Mesenchymal stem cell (in vitro differentiated cells and primary cell): ENCODE measurements at regions not wholly inside any gene's neighbourhood (a gene's known extent, or its start where the extent isn't known, plus 50 kb on each side); places are given as distances from the start of the nearest gene placed in this dataset.
"Not testable (repeated sequence)": the region's sequence is repeated elsewhere in the genome, so short reads cannot be mapped to it uniquely, and the experiment has no call there.

Experiments
- DNase-seq: peaks from one replicate; pipeline ENCODE4 v3.0.0-alpha.2; 2013
- H2AFZ ChIP-seq: one replicate; pipeline ENCODE4 v1.6.1; 2013; ENCODE audit warnings: low read depth, mild to moderate bottlenecking, control low read depth, inconsistent platforms, low read length, moderate library complexity
- H2AK5ac ChIP-seq: 2 replicates; pipeline ENCODE4 v1.6.1; 2013; ENCODE audit warnings: low read length, moderate library complexity, mild to moderate bottlenecking, inconsistent platforms; ENCODE audit not compliant: severe bottlenecking
- H2BK120ac ChIP-seq: one replicate; pipeline ENCODE4 v1.6.1; 2013; ENCODE audit warnings: low read depth, mild to moderate bottlenecking, inconsistent platforms, low read length, moderate library complexity
- H2BK12ac ChIP-seq, 2 experiments: one replicate each; pipeline ENCODE4 v1.6.1; 2013; ENCODE audit warnings: inconsistent platforms in 2 of 2, low read length in 2 of 2, mild to moderate bottlenecking in 2 of 2, moderate library complexity in 2 of 2, control low read depth in 1 of 2
- H2BK15ac ChIP-seq: one replicate; pipeline ENCODE4 v1.6.1; 2013; ENCODE audit warnings: mild to moderate bottlenecking, low read depth, inconsistent platforms; ENCODE audit not compliant: poor library complexity, severe bottlenecking
- H2BK5ac ChIP-seq: 2 replicates; pipeline ENCODE4 v1.6.1; 2013; ENCODE audit warnings: low read depth, mild to moderate bottlenecking, low read length, control low read depth, inconsistent platforms; ENCODE audit not compliant: poor library complexity, severe bottlenecking
- H3K14ac ChIP-seq, 2 experiments: one replicate each; pipeline ENCODE4 v1.6.1; 2013; ENCODE audit warnings: inconsistent platforms in 2 of 2, low read length in 2 of 2, control low read depth in 1 of 2, mild to moderate bottlenecking in 1 of 2, moderate library complexity in 1 of 2
- H3K18ac ChIP-seq, 2 experiments: one replicate each; pipeline ENCODE4 v1.6.1; 2013; ENCODE audit warnings: inconsistent platforms in 2 of 2, low read length in 2 of 2, control low read depth in 1 of 2, low read depth in 1 of 2, mild to moderate bottlenecking in 1 of 2
- H3K23ac ChIP-seq, 2 experiments: one replicate each; pipeline ENCODE4 v1.6.1; 2013; ENCODE audit warnings: inconsistent platforms in 2 of 2, low read length in 2 of 2, mild to moderate bottlenecking in 2 of 2, moderate library complexity in 2 of 2, control low read depth in 1 of 2
- H3K27ac ChIP-seq: 2 replicates; pipeline ENCODE4 v1.5.1; 2013; ENCODE audit warnings: mild to moderate bottlenecking, moderate library complexity, low read length, control low read depth, inconsistent platforms; ENCODE audit not compliant: poor library complexity, severe bottlenecking
- H3K27me3 ChIP-seq, 2 experiments: 2 replicates each; pipeline versions ENCODE4 v1.6.1 to v1.7.0; 2013; ENCODE audit warnings: low read length in 2 of 2, mild to moderate bottlenecking in 2 of 2, moderate library complexity in 2 of 2, control low read depth in 1 of 2, inconsistent platforms in 1 of 2; ENCODE audit not compliant: control insufficient read depth in 1 of 2, insufficient read depth in 1 of 2
- H3K36me3 ChIP-seq, 2 experiments: 2 replicates each; pipeline versions ENCODE4 v1.6.1 to v1.7.0; 2013; ENCODE audit warnings: low read length in 2 of 2, control low read depth in 1 of 2, inconsistent platforms in 1 of 2, low read depth in 1 of 2, mild to moderate bottlenecking in 1 of 2; ENCODE audit not compliant: insufficient read depth in 2 of 2, control insufficient read depth in 1 of 2
- H3K4ac ChIP-seq, 2 experiments: one replicate each; pipeline ENCODE4 v1.6.1; 2013; ENCODE audit warnings: inconsistent platforms in 2 of 2, low read length in 2 of 2, mild to moderate bottlenecking in 2 of 2, moderate library complexity in 2 of 2, control low read depth in 1 of 2, low read depth in 1 of 2
- H3K4me1 ChIP-seq: 2 replicates; pipeline ENCODE4 v1.6.1; 2013; ENCODE audit warnings: low read depth, low read length, control low read depth; ENCODE audit not compliant: control insufficient read depth, insufficient read depth
- H3K4me2 ChIP-seq: 2 replicates; pipeline ENCODE4 v1.6.1; 2013; ENCODE audit warnings: low read length, mild to moderate bottlenecking, inconsistent platforms; ENCODE audit not compliant: poor library complexity, severe bottlenecking
- H3K4me3 ChIP-seq, 2 experiments: 2 replicates each; pipeline versions ENCODE4 v1.5.1 to v1.7.0; 2013; ENCODE audit warnings: low read length in 2 of 2, mild to moderate bottlenecking in 2 of 2, control low read depth in 1 of 2, low read depth in 1 of 2; ENCODE audit not compliant: insufficient read depth in 1 of 2
- H3K79me1 ChIP-seq: replicated peaks from 2 replicates; pipeline ENCODE4 v1.6.1; 2013; ENCODE audit warnings: mild to moderate bottlenecking, control low read depth, low read length, inconsistent platforms; ENCODE audit not compliant: poor library complexity, severe bottlenecking
- H3K9ac ChIP-seq: 2 replicates; pipeline ENCODE4 v1.7.0; 2013; ENCODE audit warnings: mild to moderate bottlenecking, low read length, moderate library complexity
- H3K9me3 ChIP-seq: 2 replicates; pipeline ENCODE4 v1.7.0; 2013; ENCODE audit warnings: mild to moderate bottlenecking, low read length; ENCODE audit not compliant: control insufficient read depth
- H4K8ac ChIP-seq: one replicate; pipeline ENCODE4 v1.6.1; 2013; ENCODE audit warnings: inconsistent platforms, mild to moderate bottlenecking, low read length, moderate library complexity
- H4K91ac ChIP-seq: one replicate; pipeline ENCODE4 v1.6.1; 2013; ENCODE audit warnings: mild to moderate bottlenecking, low read length, inconsistent platforms
- WGBS: methylation state at CpG from one replicate; pipeline ENCODE4 v1.1.7; 2013; ENCODE audit warnings: mixed read lengths; 5-methylcytosine and 5-hydroxymethylcytosine counted together

DNA sequence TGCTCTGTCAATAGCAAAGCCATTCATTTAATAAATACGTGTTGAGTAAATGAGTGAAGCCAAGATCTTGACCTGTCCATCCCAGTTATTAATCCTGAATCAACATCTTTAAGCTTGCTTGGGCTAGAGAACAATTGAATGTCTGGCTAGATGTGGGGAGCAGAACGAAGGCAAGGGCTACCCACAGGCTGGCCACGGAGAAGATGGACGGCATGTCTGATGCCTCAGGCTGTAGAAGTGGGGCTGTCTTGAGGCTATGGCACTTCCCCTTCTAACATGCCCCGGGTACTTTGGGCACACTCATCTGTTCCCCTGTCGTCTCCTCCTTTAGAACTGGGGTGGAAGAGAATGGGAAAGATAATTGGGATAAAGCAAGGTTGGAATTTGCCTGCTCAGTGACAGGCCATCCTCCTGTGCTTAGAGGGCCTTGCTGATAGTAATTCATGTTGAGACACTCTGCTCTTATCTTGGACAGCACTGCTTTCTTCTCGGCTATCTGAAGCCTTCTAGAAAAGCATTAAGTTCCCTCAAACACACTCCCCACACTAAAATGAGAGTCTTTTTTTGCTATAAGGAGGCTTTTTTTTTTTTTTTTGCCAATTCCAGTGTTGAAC, 225.7 kb downstream of the MREG start:
- no peak overlapping the region for H4K8ac ChIP-seq
- H2AK5ac ChIP-seq = peak overlapping the region; percentile 7
- 98% methylated on average over 5 of the region's 7 CpGs for WGBS
- H2BK15ac ChIP-seq = no peak overlapping the region
- H3K79me1 ChIP-seq = no peaks in the 10 kb centered on the region
- peak overlapping the region; percentile 27 to 69 for H2BK12ac ChIP-seq
- no peak overlapping the region for H3K23ac ChIP-seq
- H3K4me2 ChIP-seq = no peak overlapping the region
- H3K9me3 ChIP-seq = no peaks in the 10 kb centered on the region
- no peak overlapping the region for H2BK5ac ChIP-seq
- no peak overlapping the region for H4K91ac ChIP-seq
- H3K36me3 ChIP-seq = no peaks in the 10 kb centered on the region
- no peak overlapping the region for H2BK120ac ChIP-seq
- no peak overlapping the region for H3K18ac ChIP-seq
- H3K14ac ChIP-seq = no peak overlapping the region
- no peak overlapping the region for H2AFZ ChIP-seq
- no peak overlapping the region for H3K9ac ChIP-seq
- H3K4me3 ChIP-seq = peak overlapping the region in 1 of 2 experiments; percentile 25
- H3K4me1 ChIP-seq = peaks cover 2% of the 10 kb centered on the region
- DNase-seq = no peak
- H3K27me3 ChIP-seq = no peaks in the 10 kb centered on the region
- H3K4ac ChIP-seq = peak overlapping the region in 1 of 2 experiments; percentile 36
- no peak overlapping the region for H3K27ac ChIP-seq

DNA sequence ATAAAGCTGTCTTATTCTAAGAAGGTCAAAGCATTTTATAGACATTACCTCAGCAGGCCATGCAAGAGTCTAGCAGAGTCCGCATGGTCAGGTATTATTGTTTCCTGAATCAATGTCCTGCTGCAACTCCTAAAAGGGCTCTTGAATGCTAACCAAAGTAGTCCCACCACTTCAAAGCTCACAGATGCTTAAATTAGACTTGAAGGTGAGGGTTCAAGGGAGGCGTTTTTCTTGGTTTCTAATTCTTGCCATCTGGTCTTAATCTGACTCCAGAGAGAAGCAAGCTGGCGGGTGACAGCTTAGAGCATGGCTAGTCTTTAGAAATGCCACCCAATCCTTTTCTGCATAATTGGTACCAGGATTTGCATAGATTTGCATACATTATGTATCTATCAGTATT, 226.3 kb downstream of the MREG start:
- Histone ChIP-seq H2BK12ac (no peak overlapping the region), H2BK15ac (no peak overlapping the region), H3K27me3 (no peaks in the 10 kb centered on the region), H3K4me3 (peak overlapping the region in 1 of 2 experiments; percentile 25), H3K79me1 (no peaks in the 10 kb centered on the region), H2AFZ (no peak overlapping the region), H3K18ac (no peak overlapping the region), H3K36me3 (no peaks in the 10 kb centered on the region), H4K91ac (no peak overlapping the region), H3K9me3 (no peaks in the 10 kb centered on the region), H2BK120ac (no peak overlapping the region), H3K9ac (peak overlapping the region; percentile 85), H2BK5ac (no peak overlapping the region), H3K23ac (no peak overlapping the region), H3K4me1 (peaks cover 2% of the 10 kb centered on the region), H3K14ac (no peak overlapping the region), H2AK5ac (no peak overlapping the region), H3K4me2 (no peak overlapping the region), H4K8ac (no peak overlapping the region), H3K4ac (no peak overlapping the region), H3K27ac (no peak overlapping the region)
- DNase-seq = no peak
- WGBS = 77% methylated on average over 2 of the region's 3 CpGs

GRCh38 chr2:215784371-215784783, 229.0 kb downstream of the MREG start:
- H3K4me2 ChIP-seq = no peak overlapping the region
- H3K4me1 ChIP-seq = no peaks in the 10 kb centered on the region
- H3K36me3 ChIP-seq = no peaks in the 10 kb centered on the region
- H2BK12ac ChIP-seq = peak overlapping the region in 1 of 2 experiments; percentile 21
- H3K4me3 ChIP-seq = peak overlapping the region in 1 of 2 experiments; percentile 36
- peak overlapping the region; percentile 63 to 77 for H3K18ac ChIP-seq
- 0% methylated on average over 2 of the region's 3 CpGs for WGBS
- H4K8ac ChIP-seq = peak overlapping the region; percentile 77
- H2BK5ac ChIP-seq = peak overlapping the region; percentile 84
- H3K9ac ChIP-seq = peak overlapping the region; percentile 76
- no peak overlapping the region for H2BK15ac ChIP-seq
- no peak overlapping the region for H4K91ac ChIP-seq
- no peak overlapping the region for H3K23ac ChIP-seq
- peak overlapping the region; percentile 86 for H2AK5ac ChIP-seq
- no peaks in the 10 kb centered on the region for H3K79me1 ChIP-seq
- H3K27ac ChIP-seq = peak overlapping the region; percentile 90
- no peaks in the 10 kb centered on the region for H3K27me3 ChIP-seq
- H2BK120ac ChIP-seq = peak overlapping the region; percentile 30
- DNase-seq = peak; percentile 79
- no peak overlapping the region for H3K14ac ChIP-seq
- peak overlapping the region; percentile 52 to 65 for H3K4ac ChIP-seq
- no peaks in the 10 kb centered on the region for H3K9me3 ChIP-seq
- H2AFZ ChIP-seq = no peak overlapping the region

DNA sequence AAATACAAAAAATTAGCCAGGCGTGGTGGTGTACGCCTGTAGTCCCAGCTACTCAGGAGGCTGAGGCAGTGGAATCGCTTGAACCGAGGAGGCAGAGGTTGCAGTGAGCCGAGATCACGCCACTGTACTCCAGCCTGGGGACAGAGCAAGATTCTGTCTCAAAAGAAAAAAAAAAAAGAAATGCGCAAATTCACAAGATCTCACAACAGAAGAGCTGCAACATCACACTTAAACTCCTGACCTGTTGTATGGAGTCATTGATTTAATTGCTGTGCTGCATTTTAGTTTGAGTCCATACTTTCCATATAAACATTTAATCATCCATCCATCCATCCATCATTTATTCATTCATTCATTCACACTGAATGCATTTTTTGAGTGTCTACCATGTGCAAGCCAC, 229.7 kb downstream of the MREG start:
- not testable (repeated sequence) for H2BK15ac ChIP-seq, H3K79me1 ChIP-seq, H3K23ac ChIP-seq, H4K91ac ChIP-seq, H3K4me2 ChIP-seq, H2AK5ac ChIP-seq, H2BK5ac ChIP-seq, H3K4me1 ChIP-seq, H3K4ac ChIP-seq, H2AFZ ChIP-seq, H3K27me3 ChIP-seq, H3K9me3 ChIP-seq, H2BK12ac ChIP-seq, DNase-seq, H3K18ac ChIP-seq, H3K14ac ChIP-seq, H3K36me3 ChIP-seq, H4K8ac ChIP-seq
- peak overlapping the region; percentile 90 for H3K27ac ChIP-seq
- 88% methylated on average over 5 of the region's 7 CpGs for WGBS
- peak overlapping the region; percentile 80 for H2BK120ac ChIP-seq
- H3K4me3 ChIP-seq = peak overlapping the region in 1 of 2 experiments; percentile 36
- peak overlapping the region; percentile 76 for H3K9ac ChIP-seq
